GM19372 (cell line): ENCODE measurements at regions not wholly inside any gene's neighbourhood (a gene's known extent, or its start where the extent isn't known, plus 50 kb on each side); places are given as distances from the start of the nearest gene placed in this dataset.

Source experiments
- ATAC-seq: cut with Tn5 transposase; IDR thresholded peaks from one replicate; pipeline ENCODE4 v1.9.1; 2021; ENCODE audit warnings: mild to moderate bottlenecking, low read depth, moderate library complexity; ENCODE audit not compliant: unreplicated experiment

GRCh38 chr7:84686373-84686772 is 491.8 kb upstream of the SEMA3A start:
- ATAC-seq: no peak

DNA sequence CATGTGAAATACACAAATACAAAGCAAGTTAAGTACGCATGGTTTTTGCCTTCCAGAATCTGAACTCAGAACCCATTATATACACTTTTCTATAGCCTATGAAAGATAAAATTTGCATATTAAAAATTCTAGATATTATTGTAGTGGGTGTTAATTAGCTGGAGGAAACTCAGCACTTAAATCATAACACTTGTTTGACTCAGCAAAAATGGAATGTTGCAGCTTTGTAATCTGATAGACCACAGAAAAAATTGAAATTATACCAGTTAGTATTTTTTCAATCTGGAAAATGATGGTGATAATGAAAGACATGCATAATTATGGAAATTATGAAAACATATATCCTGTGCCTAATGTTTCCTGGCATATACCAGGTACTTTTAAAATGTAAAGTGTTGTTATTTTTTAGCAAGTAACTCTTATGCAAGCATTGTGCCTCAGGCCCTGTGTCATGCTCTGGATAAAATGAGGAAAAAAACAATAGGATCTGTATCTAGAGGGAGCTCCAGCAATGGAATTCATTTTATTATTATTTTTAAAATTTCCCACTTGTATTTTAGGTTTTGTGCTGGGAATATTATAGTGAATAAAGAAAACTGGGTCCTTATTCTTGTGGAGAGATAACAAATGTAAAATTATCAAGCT is 490.4 kb upstream of the SEMA3A start:
- no peak for ATAC-seq

- no peak for ATAC-seq
Observed at GRCh38 chr7:84682543-84682942, 488.0 kb upstream of the SEMA3A start.

- no peak for ATAC-seq
Observed at GRCh38 chr7:84678841-84679240, 484.3 kb upstream of the SEMA3A start.

GRCh38 chr7:84677117-84677732 is 482.6 kb upstream of the SEMA3A start:
- no peak for ATAC-seq

DNA sequence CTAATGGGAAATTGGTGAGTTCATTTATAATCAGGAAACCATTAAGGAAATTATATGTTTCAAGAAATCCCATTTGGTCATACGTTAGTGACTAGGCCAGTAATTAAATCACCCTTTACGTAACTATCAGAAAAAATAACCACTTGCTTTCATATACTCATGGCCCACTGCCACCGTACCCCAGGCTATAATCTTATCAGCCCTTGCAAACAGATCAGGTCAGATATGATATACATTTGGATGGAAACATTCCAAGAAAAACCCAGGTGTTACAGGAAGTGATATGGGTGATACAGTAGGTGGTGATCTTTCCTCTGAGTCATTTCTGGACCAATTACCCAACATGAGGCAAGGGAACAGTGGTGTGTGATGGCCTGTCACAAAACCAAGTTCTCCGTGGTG is 481.0 kb upstream of the SEMA3A start:
- no peak for ATAC-seq

DNA sequence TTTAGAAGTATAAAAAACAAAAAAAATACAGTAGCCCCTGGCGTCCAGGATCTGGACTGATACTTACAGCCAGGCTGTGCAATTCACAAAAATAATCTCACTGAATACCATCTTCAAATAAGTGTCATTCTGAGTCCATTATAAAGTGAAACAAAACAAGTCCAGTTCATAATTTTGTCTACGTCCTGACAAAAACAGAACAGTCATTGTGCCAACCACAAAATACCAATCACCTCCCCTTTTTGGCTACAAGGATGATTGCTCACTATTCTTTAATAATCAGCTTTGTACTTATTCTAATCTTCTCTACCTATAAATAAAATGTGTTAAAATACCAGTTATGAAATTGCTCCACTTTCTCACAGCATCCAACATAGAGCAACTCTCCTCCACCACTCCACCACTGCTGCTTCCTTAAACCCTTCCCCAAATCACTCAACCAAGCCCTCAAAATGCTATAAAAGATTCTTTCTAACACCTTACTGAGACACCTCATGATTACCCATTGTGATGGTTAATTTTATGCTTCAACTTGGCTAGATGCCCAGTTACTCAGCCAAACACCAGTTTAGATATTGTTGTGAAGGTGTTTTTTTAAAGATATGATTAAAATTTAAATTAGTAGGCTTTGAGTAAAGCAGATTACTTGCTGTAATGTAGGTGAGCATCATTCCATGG is 479.8 kb upstream of the SEMA3A start:
- no peak for ATAC-seq

- no peak for ATAC-seq
Observed at GRCh38 chr7:84669177-84669732, 474.7 kb upstream of the SEMA3A start.

- ATAC-seq: no peak
Observed at GRCh38 chr7:84668116-84668515, 473.5 kb upstream of the SEMA3A start.

GRCh38 chr7:84666651-84667050 is 472.1 kb upstream of the SEMA3A start:
- ATAC-seq: no peak

GRCh38 chr7:84665339-84665738 is 470.8 kb upstream of the SEMA3A start:
- ATAC-seq: no peak

DNA sequence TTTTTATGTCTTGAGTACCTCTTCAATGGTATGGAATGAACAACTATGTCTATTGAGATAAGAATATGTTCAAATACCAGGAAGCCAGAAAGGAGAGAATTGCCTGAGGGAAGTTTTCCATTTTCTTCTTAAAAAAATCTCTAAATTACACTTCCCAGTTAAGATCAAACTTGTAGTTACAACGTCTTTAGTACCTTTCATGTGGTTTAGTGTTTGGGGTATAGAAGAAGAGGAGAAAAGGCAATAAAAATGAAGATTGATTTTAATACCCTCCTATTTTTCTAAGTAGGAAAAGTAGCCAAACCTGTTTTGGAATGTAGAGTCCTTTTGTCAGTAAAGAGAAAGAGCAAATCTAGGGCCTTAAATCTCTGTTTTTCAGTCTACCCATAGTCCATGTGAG is 470.0 kb upstream of the SEMA3A start:
- no peak for ATAC-seq

DNA sequence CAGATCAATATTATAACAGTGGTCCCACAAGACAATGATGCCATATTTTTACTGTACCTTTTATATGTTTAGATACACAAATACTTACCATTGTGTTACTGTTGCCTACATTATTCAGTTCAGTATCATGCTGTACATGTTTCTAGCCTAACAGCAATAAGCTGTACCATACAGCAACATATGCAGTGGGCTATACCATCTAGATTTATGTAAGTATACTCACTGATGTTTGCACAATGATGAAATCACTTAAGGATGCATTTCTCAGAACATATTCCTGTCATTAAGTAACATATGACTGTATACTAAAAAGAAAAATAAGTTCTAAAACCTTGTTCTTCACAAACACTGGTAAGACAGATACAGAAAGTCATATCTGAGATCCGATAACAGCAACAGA is 468.6 kb upstream of the SEMA3A start:
- no peak for ATAC-seq

GRCh38 chr7:84658286-84658685 is 463.7 kb upstream of the SEMA3A start:
- no peak for ATAC-seq

DNA sequence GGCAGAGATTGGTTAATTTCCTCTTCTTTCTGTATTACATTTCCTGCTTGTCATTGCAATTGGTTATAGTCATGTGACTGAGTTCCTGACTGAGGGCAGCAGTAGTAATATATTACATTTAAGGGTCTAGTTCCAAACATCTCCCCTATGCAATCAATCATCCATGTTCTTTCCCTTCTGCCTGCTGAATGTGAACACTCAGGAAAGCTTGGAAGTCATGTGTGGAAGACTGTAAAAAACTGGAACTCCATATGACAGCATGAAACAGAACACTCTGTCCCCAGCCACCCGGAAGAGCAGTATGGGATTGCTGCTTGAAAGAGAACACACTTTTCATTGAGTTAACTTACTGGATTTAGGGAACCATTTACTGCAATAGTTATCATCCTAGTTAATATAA is 459.7 kb upstream of the SEMA3A start:
- no peak for ATAC-seq

DNA sequence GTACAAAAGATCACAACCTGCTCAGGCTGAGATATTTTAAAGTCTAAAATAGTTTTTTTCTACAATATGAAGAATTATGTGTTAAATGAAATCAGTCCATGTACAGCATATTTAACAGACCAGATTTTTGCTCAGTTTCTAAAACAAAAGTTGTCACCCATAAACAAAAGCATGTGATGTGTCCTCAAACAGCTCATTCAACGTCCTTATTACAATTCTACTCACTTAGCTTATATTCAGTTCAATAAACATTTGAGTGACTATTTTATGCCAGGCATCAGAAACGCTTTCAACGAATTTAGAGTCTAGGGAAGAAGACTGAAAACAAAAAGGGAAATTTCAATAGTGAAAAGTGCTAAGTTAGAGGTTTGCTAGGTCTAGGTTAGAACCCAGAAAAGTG is 457.3 kb upstream of the SEMA3A start:
- ATAC-seq: no peak

DNA sequence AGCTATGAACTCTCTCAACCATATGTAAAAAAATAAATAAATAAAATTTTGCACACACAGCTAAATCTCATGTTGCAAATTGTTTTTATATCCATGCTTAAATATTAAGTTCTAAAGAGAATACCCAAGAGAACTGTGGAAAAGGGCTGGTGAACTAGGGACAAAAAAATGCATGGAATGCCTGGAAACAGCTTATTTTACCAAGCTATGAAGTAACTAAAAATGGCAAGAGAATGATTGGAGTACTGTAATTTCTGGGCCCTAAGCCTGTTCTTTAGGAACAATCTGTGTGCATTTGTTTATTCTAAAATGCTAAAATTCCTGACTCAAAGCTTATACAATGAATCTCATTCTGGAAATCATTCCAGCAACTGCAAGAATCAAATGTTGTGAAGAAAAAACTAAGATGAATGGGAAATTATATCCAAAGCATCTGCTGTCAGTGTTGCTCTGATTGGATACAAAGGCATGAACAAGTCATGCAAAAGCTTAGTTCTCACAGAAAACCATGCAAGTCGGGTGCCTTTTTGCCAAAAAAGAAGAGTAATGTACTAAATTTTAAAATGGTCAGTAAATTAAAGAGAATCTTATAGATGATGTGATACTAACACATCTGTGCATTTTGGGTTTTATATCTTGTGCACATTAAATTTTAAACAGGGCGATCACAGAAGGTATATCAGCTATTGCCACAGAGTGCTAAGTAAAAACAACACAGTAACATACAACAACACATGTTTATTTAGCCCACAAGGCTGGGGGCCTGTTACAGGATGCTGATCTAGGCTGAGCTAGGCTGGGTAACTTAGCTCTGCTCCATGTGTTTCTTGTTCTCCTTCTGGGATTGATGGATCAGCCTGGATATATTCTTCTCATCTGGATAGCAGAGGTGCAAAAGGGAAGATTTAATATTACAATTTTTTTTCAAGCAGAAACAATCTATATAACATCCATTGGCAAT is 453.5 kb upstream of the SEMA3A start:
- no peak for ATAC-seq

- no peak for ATAC-seq
Observed at GRCh38 chr7:84642611-84643010, 448.0 kb upstream of the SEMA3A start.

GRCh38 chr7:84640637-84641036 is 446.0 kb upstream of the SEMA3A start:
- no peak for ATAC-seq

- ATAC-seq: no peak
Observed at GRCh38 chr7:84638339-84638697, 443.7 kb upstream of the SEMA3A start.
